GM21723 (cell line): ENCODE measurements at regions not wholly inside any gene's neighbourhood (a gene's known extent, or its start where the extent isn't known, plus 50 kb on each side); places are given as distances from the start of the nearest gene placed in this dataset.

Experiments
- ATAC-seq: cut with Tn5 transposase; IDR thresholded peaks from one replicate; pipeline ENCODE4 v1.9.1; 2021; ENCODE audit warnings: mild to moderate bottlenecking, moderate library complexity; ENCODE audit not compliant: unreplicated experiment

DNA sequence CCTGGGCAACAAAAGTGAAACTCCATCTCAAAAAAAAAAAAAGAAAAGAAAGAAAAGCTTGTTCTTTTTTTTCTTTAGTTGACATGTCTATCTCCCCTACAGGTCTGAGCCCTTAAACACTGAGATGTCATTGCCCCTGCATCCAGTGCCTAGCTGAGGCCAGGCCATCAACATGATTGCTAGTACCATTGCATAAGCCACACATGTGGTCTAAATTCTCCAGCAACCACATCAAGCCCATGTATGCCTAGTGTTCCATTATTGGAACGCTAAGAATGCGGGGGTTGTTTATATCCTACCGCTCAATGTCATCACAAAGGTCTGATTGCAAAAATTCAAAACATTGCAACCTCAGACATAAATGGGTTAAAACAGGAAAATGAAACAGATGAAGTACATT, 62.7 kb downstream of the NPTX2 start:
- no peak for ATAC-seq

DNA sequence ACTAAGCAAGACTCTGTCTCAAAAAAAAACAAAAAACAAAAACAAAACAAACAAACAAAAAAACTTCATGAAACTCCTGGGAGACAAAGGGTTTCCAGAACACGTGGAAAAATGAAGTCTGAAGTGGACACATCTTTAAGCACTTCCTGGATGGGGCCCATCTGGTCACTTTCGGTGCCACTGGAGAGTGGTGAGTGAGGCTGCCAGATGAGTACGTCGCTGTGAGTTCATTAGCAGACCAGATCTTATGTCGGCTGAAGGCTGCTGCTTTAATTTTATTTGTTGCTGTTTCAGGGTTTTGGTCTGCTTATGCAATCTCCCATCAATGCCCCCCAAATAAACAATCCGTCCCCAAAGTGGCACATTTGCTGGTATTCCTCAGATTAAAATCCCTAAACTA, 64.4 kb downstream of the NPTX2 start:
- no peak for ATAC-seq

DNA sequence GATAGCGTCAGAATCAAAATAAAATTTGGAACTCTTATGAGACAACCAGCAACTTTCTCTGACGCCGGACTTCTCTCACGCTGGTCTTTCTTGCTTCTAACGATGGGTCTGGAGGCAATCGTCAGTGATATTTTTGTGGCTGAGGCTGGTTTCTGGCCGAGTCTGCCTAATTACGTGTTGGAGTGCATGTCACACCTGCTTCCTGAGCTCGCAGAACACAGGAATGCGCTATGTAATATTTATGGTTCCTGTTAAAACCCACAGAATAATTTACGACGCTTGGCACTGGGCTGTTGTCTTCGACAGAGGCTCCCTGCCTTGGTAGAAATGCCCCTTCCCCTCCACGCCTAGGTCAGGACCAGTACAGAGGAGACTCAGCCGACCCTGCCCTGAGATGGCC, 64.9 kb downstream of the NPTX2 start:
- ATAC-seq = no peak

DNA sequence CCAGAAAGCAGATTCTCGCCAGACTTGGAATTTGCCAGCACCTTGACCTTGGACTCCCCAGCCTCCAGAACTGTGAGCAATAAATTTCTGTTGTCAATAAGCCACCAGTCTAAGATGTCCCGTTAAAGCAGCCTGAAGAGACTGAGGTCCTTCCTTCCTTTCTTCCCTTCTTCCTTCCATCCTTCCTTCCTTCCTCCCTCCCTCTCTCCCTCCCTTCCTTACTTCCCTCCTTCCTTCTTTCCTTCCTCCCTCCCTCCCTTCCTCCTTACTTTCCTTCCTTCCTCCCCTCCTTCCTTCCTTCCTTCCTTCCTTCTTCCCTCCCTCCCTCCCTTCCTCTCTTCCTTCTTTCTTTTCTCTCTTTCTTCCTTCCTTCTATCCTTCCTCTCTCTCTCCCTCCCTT, 66.4 kb downstream of the NPTX2 start:
- ATAC-seq = no peak

DNA sequence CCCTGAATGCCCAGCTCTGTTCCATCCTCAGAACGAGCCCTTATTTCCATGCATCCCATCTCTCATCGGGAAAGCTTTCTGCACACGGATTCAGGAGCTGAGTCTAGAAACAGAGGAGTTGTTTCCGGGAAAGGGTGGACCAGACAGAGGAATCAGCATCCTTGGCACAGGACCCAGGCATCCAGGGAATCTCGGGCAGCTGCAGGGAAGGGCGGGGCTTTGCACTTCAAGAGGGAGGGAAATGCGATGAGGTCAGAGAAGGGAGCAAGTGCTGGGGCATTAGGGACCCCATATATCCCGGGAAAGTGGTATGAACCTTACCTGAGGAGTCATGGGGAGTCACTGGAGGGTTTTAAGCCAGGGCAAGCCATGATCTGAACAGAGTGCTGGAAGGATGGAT, 68.5 kb downstream of the NPTX2 start:
- ATAC-seq = no peak

DNA sequence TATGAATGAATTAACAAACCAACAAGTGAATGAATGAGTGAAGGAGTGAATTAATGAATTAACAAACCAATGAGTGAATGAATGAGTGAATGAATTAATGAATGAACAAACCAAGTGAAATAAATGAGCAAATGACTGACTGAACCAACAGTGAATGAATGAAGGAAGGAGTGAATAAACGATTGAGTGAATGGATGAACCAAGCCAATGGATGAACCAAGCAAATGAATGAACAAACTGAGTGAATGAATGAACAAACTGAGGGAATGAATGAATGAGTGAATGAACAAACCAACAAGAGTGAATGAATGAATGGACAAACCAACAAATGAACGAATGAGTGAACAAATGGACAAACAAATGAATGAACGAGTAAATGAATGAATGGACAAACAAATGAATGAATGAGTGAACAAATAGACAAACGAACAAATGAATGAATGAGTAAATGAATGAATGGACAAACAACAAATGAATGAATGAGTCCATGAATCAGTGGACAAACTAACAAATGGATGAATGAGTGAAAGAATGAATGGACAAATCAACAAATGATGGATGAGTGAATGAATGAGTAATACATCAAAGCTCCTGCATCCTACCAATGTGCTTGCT, 69.5 kb downstream of the NPTX2 start:
- ATAC-seq = no peak

DNA sequence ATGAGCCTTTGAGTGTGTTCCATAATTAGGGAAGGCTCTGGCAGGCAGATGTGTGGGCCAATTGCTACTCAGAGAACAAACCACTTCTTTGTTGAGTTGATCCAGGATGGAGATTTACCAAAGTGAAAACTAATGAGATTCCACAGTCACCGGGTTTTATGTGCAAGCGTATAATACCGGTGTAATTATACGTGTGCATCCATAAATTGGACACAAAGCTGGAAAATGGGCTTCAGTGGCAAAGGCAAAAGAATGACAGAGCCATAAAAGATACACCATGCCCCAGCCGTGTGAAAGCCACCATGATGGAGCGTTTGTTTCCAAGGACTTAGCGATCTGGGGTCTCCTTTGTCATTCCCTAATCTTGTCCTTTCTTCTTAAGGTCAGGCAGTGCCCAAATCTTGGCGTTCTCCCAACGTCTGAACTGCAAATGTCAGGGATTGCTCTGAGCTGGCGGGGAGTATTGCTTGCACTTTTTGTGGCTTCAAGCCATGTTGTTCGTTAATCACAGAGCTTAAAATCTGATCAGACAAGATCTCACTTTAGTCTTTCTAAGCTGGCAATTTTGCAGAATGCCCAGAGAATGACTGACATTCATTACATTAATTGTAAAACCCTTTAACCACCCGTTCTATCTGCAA, 70.1 kb downstream of the NPTX2 start:
- ATAC-seq = no peak

DNA sequence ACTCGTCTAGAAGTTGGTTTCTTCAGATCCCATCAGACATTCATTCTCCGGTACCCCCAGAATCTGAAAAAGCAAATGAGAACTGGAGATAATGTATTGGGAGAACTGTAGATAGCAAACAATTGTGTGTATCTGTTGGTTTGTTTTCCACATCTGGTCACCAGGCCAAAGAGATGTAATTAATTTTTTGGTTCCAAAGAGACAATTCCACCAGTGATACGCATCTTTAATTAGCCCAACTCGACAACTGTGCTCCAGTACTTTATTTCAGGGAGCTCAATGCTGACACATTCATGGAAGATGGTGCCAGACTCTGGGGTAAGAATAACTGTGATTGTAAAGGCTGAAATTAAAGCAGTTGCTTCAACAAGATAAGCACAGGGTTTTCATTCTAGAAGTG, 74.5 kb downstream of the NPTX2 start:
- no peak for ATAC-seq

DNA sequence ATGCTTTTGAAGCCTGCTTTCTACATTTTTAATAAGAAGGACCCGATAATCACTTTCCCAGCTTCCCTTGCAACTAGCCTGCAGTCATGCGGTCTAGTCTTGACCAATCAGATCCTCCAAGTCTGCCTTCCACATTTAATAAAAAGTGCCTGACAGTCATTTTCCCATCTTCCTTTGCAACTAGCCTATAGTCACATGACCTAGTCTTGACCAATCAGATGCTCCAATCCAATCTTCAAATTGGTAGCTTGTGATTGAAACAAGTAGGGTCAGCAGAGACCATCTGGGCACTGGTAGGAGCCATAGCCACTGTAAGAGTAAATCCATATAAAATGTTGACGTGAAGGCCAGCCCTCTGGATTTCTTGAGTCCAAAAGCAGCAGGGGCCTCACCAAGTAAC, 80.0 kb downstream of the NPTX2 start:
- ATAC-seq = no peak

DNA sequence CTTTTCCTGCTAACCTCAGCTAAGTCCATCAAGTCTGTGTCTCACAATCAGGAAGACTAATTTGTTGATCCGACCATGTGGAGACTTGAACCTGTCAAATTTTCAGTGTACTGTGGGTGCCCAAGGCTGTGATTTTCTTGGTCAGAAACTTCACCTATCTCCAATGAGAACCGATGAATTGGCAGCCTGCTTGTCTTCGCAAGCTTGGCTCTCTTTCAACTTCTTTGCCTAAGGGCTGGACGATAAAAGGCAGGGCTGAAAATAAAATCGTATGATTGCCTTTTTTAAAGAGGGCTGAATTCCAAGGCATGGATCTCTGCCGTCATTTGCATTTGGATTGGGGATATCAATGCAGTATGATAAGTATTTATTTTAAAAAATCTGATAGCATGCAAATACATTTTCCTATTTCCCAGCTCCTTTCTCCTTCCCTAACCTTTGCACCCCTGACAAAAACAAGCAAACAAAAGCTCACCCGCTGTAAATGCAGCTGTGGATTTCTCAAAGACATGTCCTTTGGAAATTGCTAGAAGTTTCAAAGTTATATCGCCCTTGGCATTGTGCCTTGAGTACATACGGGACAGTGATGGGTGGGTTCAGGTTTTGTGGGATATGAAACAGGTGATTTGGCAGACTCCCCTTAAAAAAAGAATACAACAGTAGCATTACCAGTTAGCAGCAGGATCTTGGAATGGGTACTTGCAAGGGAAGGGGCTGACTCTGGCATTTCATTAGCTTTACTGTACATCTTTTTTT, 80.6 kb downstream of the NPTX2 start:
- ATAC-seq = no peak

DNA sequence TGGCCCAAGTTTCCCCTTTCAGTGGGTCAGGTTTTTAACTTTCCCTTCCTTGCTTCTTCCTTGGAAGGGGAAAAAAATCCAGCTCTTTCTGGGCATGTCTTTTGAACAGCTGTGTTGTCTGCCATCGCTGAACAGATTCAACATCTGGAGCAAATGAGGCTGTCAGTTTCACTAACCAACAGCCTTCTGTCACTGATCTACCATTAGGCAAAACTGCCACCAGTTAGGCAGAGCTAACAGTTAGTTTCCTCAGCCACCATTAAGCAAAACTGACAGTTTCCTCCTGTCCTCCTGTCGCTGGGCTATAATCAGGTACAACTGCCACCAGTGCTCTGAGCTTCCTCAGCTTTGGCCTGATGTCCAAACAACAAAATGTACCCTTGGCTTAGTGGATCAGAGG, 81.9 kb downstream of the NPTX2 start:
- no peak for ATAC-seq

DNA sequence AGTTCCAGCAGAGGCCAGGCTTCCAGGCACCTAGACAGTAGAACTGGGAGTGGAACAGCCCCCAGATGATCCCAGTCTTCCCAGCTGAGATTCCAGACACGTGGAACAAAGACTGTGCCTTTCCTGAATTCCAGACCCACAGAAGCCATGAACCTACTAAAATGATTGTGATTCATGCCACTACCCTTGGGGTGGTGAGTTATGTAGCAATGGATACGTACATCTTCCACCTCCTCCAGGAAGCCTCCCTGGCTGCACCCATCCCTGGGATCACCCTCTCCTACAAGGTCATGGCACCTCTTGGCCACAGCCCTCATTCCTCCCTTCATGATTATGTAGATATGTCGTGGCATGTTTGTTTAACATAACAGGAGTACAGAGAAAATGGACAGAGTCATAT, 83.4 kb downstream of the NPTX2 start:
- no peak for ATAC-seq

DNA sequence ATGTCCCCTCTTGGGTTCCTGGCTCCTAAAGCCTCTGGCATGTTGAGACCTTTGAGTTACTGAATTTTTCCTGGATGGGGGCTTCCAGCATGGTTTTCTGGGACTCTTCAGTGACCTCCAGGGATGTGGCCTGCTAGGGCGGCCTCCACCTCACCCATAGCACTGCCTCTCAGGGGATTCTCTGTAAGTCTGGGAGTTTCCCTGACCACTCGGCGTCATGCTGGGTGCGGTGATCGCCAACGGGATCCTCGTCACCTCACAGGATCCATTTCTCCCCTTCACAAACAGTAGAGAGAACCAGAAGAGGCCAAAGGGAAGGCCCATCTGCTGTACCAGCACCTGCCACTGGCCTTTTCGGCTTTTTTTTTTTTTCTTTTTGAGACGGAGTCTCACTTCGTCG, 84.3 kb downstream of the NPTX2 start:
- ATAC-seq = peak; percentile 46

DNA sequence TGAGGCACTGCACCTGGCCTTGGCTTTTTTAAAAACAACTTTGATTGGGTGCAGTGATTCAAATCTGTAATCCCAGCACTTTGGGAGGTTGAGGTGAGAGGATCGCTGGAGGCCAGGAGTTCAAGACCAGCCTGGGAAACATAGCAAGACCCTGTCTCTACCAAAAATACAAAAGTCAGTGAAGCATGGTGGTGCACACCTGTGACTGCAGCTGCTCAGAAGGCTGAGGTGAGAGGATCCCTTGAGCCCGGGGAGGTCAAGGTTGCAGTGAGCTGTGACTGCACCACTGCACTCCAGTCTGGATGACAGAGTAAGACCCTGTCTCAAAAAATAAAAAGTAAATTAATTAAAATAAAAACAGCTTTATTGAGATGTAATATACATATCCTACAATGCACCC, 84.9 kb downstream of the NPTX2 start:
- no peak for ATAC-seq

DNA sequence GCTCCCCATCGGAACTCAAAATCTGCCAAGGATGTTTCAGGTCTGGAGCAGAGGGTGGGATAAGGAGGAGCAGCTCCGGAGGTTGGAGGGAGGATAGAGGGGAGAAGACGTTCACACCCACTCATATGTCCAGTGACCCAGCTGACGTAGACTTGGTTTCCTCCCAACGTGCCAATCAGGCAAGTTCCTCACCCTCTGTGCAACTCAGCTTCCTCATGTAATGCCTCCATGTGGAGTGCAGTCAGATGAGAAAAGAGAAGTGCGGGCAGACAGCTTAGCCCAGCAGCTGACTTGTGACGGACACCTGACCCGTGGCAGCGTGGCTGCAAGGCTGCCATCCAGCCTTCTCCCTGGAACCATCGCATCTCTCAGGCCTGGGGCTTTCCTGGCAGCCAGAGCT, 86.8 kb downstream of the NPTX2 start:
- ATAC-seq = no peak

DNA sequence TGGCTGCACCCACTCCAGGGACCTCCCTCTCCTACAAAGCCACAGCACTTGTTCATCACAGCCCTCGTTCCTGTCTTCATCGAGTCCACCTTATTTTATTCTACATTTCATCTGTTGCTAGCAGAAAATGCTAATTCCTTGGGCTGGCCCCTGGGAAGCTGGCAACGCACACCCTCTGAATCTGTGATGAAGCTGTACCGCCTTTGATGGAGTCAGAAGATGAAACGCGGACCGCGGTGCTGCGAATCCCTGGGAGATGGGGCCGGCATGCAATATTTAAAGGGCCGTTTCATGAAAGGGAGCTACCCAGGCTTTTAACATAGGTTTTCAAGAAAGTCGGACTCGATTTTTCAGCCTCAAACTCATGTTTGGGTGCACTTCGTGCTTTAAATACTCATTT, 88.5 kb downstream of the NPTX2 start:
- ATAC-seq = no peak

DNA sequence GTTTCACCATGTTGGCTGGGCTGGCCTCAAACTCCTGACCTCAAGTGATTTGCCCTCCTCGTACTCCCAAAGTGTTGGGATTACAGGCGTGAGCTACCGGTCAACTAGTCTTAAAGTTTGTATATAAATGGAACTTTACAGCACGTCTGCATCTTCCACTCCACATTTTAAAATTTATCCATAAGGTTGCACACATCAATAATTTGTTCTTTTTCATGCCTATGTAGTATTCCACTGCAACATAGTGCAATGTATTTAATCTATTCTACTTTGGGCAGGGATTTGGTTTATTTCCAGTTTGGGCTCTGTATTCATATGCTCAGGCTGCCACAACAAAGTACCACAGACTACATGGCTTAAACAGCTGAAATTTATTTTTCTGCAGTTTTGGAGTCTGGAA, 90.0 kb downstream of the NPTX2 start:
- ATAC-seq = no peak

DNA sequence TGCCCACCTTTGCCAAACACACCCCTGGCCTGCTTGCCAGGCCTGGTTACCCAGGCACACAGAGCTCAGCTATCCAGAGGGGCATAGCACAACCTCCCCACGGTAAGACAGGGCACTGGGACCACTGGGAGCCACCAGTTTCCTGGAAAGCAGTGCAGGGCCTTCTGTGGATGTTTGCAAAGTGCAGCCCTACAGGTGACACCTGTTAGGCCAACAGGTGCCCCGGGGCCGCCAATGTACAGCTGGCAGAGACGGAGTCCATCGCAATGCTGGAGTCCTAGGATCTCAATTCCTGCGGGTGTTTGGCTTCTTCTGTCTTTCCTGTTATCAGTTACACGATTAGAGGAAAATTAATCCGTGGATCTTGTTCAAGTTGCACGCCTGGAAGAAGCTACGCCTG, 94.9 kb downstream of the NPTX2 start:
- ATAC-seq = no peak

DNA sequence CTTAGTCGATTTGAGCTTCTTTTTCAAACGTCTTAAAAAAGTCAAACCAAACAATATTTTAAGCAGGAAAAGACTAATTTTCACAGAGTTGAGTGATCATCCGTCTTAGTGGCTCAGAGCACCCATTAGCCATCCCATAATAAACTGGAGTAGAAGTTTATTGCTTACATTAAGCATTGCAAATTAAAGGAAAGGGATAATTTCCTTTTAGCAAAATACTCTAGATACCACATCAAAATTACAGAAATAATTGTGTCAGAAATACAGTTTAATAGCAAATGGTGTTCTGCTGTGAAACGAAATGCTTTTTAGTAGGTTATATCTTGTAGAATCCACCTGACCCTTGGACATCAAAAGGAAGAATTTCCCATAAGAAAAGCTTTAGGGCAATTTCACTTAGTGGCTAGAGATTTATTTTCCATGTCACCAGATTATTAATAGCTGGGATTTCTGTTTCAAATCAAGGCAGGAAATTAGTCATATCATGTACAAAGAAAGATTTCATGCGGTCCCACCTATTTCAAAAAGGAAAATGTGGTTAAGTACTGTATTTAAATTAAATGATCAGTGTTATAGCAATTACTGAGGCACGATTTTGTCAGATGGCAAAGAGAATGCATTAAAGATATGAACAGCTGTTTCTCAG, 96.2 kb downstream of the NPTX2 start:
- no peak for ATAC-seq

DNA sequence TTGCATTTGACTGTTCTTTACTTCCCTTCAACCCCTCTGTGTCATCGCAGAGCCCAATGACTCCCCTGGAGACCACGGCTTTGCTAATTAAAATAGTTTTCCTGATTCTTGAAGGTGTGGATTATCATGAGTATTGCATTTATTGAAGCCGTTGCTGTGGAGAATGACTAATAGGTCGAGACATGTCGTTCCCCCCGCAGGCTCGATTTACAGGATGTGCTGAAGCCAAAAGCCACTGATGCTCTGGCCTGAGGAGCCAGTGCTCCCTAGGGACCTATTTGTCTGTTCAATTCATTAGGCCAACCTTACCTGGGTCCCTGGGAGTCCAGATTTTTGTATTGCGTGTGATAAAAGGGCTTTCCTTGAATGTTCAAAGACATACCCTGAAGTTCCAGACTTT, 102.3 kb downstream of the NPTX2 start:
- no peak for ATAC-seq

DNA sequence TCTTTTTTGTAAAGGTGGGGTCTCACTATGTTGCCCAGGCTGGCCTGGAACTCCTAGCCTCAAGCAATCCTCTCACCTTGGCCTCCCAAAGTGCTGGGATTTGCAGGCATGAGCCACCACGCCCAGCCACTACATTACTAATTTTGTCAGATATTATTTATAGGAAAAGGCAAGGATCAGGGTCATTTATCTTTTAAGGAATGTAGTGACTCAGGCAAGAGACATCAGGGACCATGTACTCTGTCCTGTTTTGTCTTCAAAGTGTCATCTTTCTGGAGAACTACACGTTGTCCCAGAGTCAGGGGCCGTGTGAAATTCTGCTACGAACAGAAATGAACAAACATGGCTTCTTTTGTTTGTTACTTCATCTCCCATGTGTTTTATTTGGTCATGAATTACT, 105.3 kb downstream of the NPTX2 start:
- no peak for ATAC-seq

DNA sequence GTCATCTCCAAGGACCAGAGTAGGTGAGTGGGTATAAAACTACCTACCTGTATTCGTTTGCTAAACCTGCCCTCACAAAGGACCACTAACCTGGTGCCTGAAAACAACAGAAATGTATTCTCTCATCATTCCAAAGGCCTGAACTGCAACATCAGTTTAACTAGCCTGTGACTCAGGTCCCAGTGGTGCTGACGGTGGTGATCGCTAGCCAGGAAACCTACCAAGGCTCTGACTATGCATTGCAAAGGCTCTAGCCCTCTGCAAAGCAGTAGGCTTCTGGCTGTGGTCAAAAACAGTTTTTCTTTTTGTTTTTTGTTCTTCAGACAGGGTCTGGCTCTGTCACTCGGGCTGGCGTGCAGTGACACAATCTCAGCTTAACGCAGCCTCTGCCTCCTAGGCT, 107.5 kb downstream of the NPTX2 start:
- no peak for ATAC-seq
